Upper lobe of left lung (tissue), 4 donors: ENCODE measurements at regions not wholly inside any gene's neighbourhood (a gene's known extent, or its start where the extent isn't known, plus 50 kb on each side); places are given as distances from the start of the nearest gene placed in this dataset.

Source experiments
- POLR2A ChIP-seq, 4 donors: fragments of 450-650 bp; IDR thresholded peaks; one replicate each; pipeline ENCODE4 v1.5.1; 2016 to 2017; ENCODE audit warnings: antibody characterized with exemption in 4 of 4, mild to moderate bottlenecking in 2 of 4
- POLR2AphosphoS5 ChIP-seq, 2 donors: sonication (generic); formaldehyde crosslinking; IDR thresholded peaks; one replicate each; pipeline ENCODE4 v1.5.1; 2017; ENCODE audit warnings: antibody characterized with exemption in 2 of 2

- TF ChIP-seq POLR2AphosphoS5 (IDR thresholded peaks at IDR 0.05) (no peak), POLR2A (IDR thresholded peaks at IDR 0.05) (no peak)
Measured at GRCh38 chrY:3040415-3040814, 105.2 kb downstream of the ZFY start.
